IMR-90 (cell line): ENCODE measurements at regions not wholly inside any gene's neighbourhood (a gene's known extent, or its start where the extent isn't known, plus 50 kb on each side); places are given as distances from the start of the nearest gene placed in this dataset.

Experiments
- ATAC-seq: fragments of 200-7000 bp; cut with Tn5 transposase; 2 replicates; pipeline ENCODE4 v1.9.1; 2020; ENCODE audit warnings: low read depth, mild to moderate bottlenecking, moderate library complexity
- BruUV-seq: library from RNA; stranded (reverse); fragments of 400-500 nt; replicated peaks from 2 replicates; lab custom pipeline; 2021; lab: Mats Ljungman, UMichigan
- CTCF ChIA-PET: fragments of 300-600 bp; formaldehyde crosslinking; extraction: SDS; loops from one replicate; lab custom pipeline; 2021; ENCODE audit warnings: antibody characterized with exemption; lab: Yijun Ruan, JAX
- POLR2A ChIA-PET: fragments of 300-600 bp; sonication (Branson Sonifier 250); formaldehyde crosslinking; loops from one replicate; lab custom pipeline; 2022; ENCODE audit warnings: antibody characterized with exemption; ENCODE audit not compliant: unreplicated experiment; lab: Charles Lee
- DNase-seq: peaks from one replicate; pipeline ENCODE4 v3.0.0; 2013
- H2AFZ ChIP-seq: replicated peaks from 2 replicates; pipeline ENCODE3; 2013; ENCODE audit warnings: low read length, mild to moderate bottlenecking; ENCODE audit not compliant: poor library complexity
- H2AK5ac ChIP-seq: 2 replicates; pipeline ENCODE4 v1.6.1; 2013; ENCODE audit warnings: low read depth, low read length, inconsistent platforms
- H2AK9ac ChIP-seq: replicated peaks from 2 replicates; pipeline ENCODE3; 2013; ENCODE audit warnings: mild to moderate bottlenecking, low read depth, low read length, moderate library complexity; ENCODE audit not compliant: poor library complexity
- H2BK120ac ChIP-seq: 2 replicates; pipeline ENCODE4 v1.6.1; 2013; ENCODE audit warnings: low read depth, low read length, inconsistent platforms
- H2BK15ac ChIP-seq: 3 replicates; pipeline ENCODE4 v1.6.1; 2013; ENCODE audit warnings: low read depth, low read length, inconsistent platforms
- H2BK20ac ChIP-seq: 2 replicates; pipeline ENCODE4 v1.6.1; 2013; ENCODE audit warnings: low read depth, mild to moderate bottlenecking, inconsistent platforms, low read length, moderate library complexity
- H2BK5ac ChIP-seq: 2 replicates; pipeline ENCODE4 v1.6.1; 2013; ENCODE audit warnings: mild to moderate bottlenecking, low read depth, low read length, inconsistent platforms; ENCODE audit not compliant: poor library complexity, severe bottlenecking
- H3K14ac ChIP-seq: replicated peaks from 2 replicates; pipeline ENCODE4 v1.6.1; 2013; ENCODE audit warnings: low read depth, low read length, inconsistent platforms
- H3K18ac ChIP-seq: 2 replicates; pipeline ENCODE4 v1.6.1; 2013; ENCODE audit warnings: low read depth, low read length, control low read depth
- H3K23ac ChIP-seq: 2 replicates; pipeline ENCODE4 v1.6.1; 2013; ENCODE audit warnings: low read depth, low read length, inconsistent platforms
- H3K27ac ChIP-seq: 2 replicates; pipeline ENCODE4 v1.5.1; 2013; ENCODE audit warnings: mild to moderate bottlenecking, control low read depth, low read length; ENCODE audit not compliant: insufficient read depth
- H3K27me3 ChIP-seq: 2 replicates; pipeline ENCODE4 v1.6.1; 2013; ENCODE audit warnings: low read length; ENCODE audit not compliant: control insufficient read depth, insufficient read depth
- H3K36me3 ChIP-seq: 2 replicates; pipeline ENCODE4 v1.6.1; 2013; ENCODE audit warnings: low read length, mixed read lengths; ENCODE audit not compliant: control insufficient read depth, insufficient read depth
- H3K4ac ChIP-seq: 2 replicates; pipeline ENCODE4 v1.6.1; 2013; ENCODE audit warnings: low read depth, low read length, inconsistent platforms
- H3K4me1 ChIP-seq: 2 replicates; pipeline ENCODE4 v1.6.1; 2013; ENCODE audit warnings: low read length, mixed read lengths; ENCODE audit not compliant: control insufficient read depth, insufficient read depth
- H3K4me2 ChIP-seq: 2 replicates; pipeline ENCODE4 v1.6.1; 2013; ENCODE audit warnings: low read depth, mild to moderate bottlenecking, control low read depth, low read length, moderate library complexity
- H3K4me3 ChIP-seq: 2 replicates; pipeline ENCODE4 v1.5.1; 2013; ENCODE audit warnings: low read depth, mild to moderate bottlenecking, control low read depth, low read length, moderate library complexity; ENCODE audit not compliant: insufficient read depth
- H3K56ac ChIP-seq: 2 replicates; pipeline ENCODE4 v1.6.1; 2013; ENCODE audit warnings: low read length, inconsistent platforms; ENCODE audit not compliant: insufficient read depth; ENCODE audit errors: extremely low read depth
- H3K79me1 ChIP-seq, 2 experiments: 2 replicates each; pipeline ENCODE4 v1.6.1; 2013; ENCODE audit warnings: low read length in 2 of 2, inconsistent platforms in 1 of 2, low read depth in 1 of 2
- H3K9ac ChIP-seq: 2 replicates; pipeline ENCODE4 v1.6.1; 2013; ENCODE audit warnings: low read depth, low read length, control low read depth
- H3K9me1 ChIP-seq: 2 replicates; pipeline ENCODE4 v1.6.1; 2013; ENCODE audit warnings: low read length, inconsistent platforms; ENCODE audit not compliant: insufficient read depth
- H3K9me3 ChIP-seq: 2 replicates; pipeline ENCODE4 v1.6.1; 2013; ENCODE audit warnings: low read length; ENCODE audit not compliant: control insufficient read depth, insufficient read depth
- H4K20me1 ChIP-seq: 2 replicates; pipeline ENCODE4 v1.6.1; 2013; ENCODE audit warnings: low read length, inconsistent platforms; ENCODE audit not compliant: insufficient read depth
- H4K5ac ChIP-seq: 2 replicates; pipeline ENCODE4 v1.6.1; 2013; ENCODE audit warnings: mild to moderate bottlenecking, low read depth, low read length, control low read depth
- H4K8ac ChIP-seq, 2 experiments: 2 replicates each; pipeline ENCODE4 v1.6.1; 2013; ENCODE audit warnings: low read depth in 2 of 2, low read length in 2 of 2, control low read depth in 1 of 2, inconsistent platforms in 1 of 2
- H4K91ac ChIP-seq: 2 replicates; pipeline ENCODE4 v1.6.1; 2013; ENCODE audit warnings: low read depth, low read length, inconsistent platforms; ENCODE audit not compliant: insufficient read depth
- FOS ChIP-seq: fragments of 150-350 bp; IDR thresholded peaks from 2 replicates; pipeline ENCODE4 v1.6.1; 2016; ENCODE audit warnings: low read depth, low read length
- MAFK ChIP-seq: IDR thresholded peaks from 2 replicates; pipeline ENCODE4 v1.6.1; 2012; ENCODE audit warnings: low read depth, low read length, improper control_type of control experiment
- MXI1 ChIP-seq: IDR thresholded peaks from 2 replicates; pipeline ENCODE4 v1.6.1; 2012; ENCODE audit warnings: low read depth, mild to moderate bottlenecking, low read length, moderate library complexity, borderline replicate concordance
- POLR2A ChIP-seq: IDR thresholded peaks from 2 replicates; pipeline ENCODE4 v1.6.1; 2012; ENCODE audit warnings: mild to moderate bottlenecking, low read depth, low read length
- RAD21 ChIP-seq: IDR thresholded peaks from 2 replicates; pipeline ENCODE4 v1.6.1; 2012; ENCODE audit warnings: low read length, improper control_type of control experiment
- RCOR1 ChIP-seq: IDR thresholded peaks from 2 replicates; pipeline ENCODE4 v1.6.1; 2012; ENCODE audit warnings: mild to moderate bottlenecking, low read length, improper control_type of control experiment; ENCODE audit not compliant: insufficient replicate concordance
- SMC3 ChIP-seq: fragments of 150-350 bp; IDR thresholded peaks from 2 replicates; pipeline ENCODE4 v1.6.1; 2016; ENCODE audit warnings: low read depth, mild to moderate bottlenecking, antibody characterized with exemption, low read length, moderate library complexity
- WGBS, 2 experiments: methylation state at CpG; one replicate each; pipeline versions ENCODE4 v1.1.5 to v1.1.7; 2013; ENCODE audit warnings: missing lambda C conversion rate in 2 of 2; ENCODE audit not compliant: insufficient read length in 1 of 2; ENCODE audit errors: extremely low coverage in 2 of 2; 5-methylcytosine and 5-hydroxymethylcytosine counted together
- dilution Hi-C: fragments of 300-500 bp; cut with HindIII; formaldehyde crosslinking; loops from one replicate; pipeline ENCODE4 v1.14.3; 2018; ENCODE audit warnings: low sequenced_read_pairs; ENCODE audit not compliant: unreplicated experiment
- in situ Hi-C: fragments of 300-500 bp; cut with MboI; formaldehyde crosslinking; loops from 3 replicates; pipeline ENCODE4 v1.14.3; 2019; ENCODE audit warnings: low sequenced_read_pairs, inconsistent platforms, mixed read lengths
- intact Hi-C: fragments of 100-400 bp; cut with micrococcal nuclease; formaldehyde crosslinking; loops from 2 replicates; pipeline ENCODE4 v1.10.0; 2022

GRCh38 chr7:125173571-125173970, 243.9 kb upstream of the POT1 start:
- Histone ChIP-seq H3K4me1 (no peaks in the 10 kb centered on the region), H2BK15ac (no peak overlapping the region), H3K9ac (no peak overlapping the region), H3K23ac (no peak overlapping the region), H3K14ac (no peak overlapping the region), H3K4me3 (no peak overlapping the region), H3K4me2 (no peak overlapping the region), H3K27ac (no peak overlapping the region), H2AFZ (no peak overlapping the region), H3K79me1 (no peaks in the 10 kb centered on the region), H3K56ac (no peak overlapping the region), H2BK5ac (no peak overlapping the region), H3K27me3 (no peaks in the 10 kb centered on the region), H3K9me1 (no peaks in the 10 kb centered on the region), H2BK20ac (no peak overlapping the region), H4K5ac (no peak overlapping the region), H3K4ac (no peak overlapping the region), H4K8ac (no peak overlapping the region), H4K91ac (no peak overlapping the region), H2AK9ac (no peak overlapping the region), H3K36me3 (no peaks in the 10 kb centered on the region), H3K9me3 (no peaks in the 10 kb centered on the region), H2AK5ac (no peak overlapping the region), H3K18ac (no peak overlapping the region), H4K20me1 (no peaks in the 10 kb centered on the region), H2BK120ac (no peak overlapping the region)
- no CpG with 5 or more reads among the region's 2 CpGs for WGBS, 2 experiments
- intact Hi-C loops = no loop called here
- no TSS peak for BruUV-seq
- no peak for TF ChIP-seq MAFK
- TF ChIP-seq SMC3 = no peak
- no peak for TF ChIP-seq RAD21
- TF ChIP-seq FOS = no peak
- no peak for TF ChIP-seq MXI1
- TF ChIP-seq RCOR1 = no peak
- TF ChIP-seq POLR2A = no peak
- in situ Hi-C loops = no loop called here
- POLR2A ChIA-PET = no interaction called here
- no peak for ATAC-seq
- DNase-seq = no peak
- CTCF ChIA-PET = no interaction called here
- dilution Hi-C loops = no loop called here
